GM21737 (cell line): ENCODE measurements at regions not wholly inside any gene's neighbourhood (a gene's known extent, or its start where the extent isn't known, plus 50 kb on each side); places are given as distances from the start of the nearest gene placed in this dataset.
"Not testable (repeated sequence)": the region's sequence is repeated elsewhere in the genome, so short reads cannot be mapped to it uniquely, and the experiment has no call there.

Experiments used
- ATAC-seq: cut with Tn5 transposase; IDR thresholded peaks from one replicate; pipeline ENCODE4 v1.9.1; 2021; ENCODE audit warnings: mild to moderate bottlenecking, moderate library complexity; ENCODE audit not compliant: unreplicated experiment

DNA sequence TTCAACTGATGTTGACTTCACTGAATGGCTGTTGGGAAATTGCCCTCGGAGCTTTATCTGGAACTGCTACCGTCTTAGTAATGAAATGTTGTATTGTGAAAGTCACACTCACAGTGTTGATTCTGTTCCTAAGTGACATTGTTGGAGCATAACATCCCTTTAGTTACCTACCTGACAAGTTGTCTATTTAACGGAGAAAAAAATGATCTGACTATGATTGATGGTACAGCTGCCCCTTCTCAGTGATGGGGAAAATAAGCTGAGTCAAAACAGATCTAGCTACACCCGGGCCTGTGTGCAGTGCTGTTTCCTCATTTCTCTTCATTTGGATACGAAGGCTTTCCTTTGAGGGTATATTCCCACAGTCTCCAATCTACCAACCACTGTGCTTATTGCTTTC lies 472.3 kb upstream of the BRINP3 start:
- no peak for ATAC-seq

DNA sequence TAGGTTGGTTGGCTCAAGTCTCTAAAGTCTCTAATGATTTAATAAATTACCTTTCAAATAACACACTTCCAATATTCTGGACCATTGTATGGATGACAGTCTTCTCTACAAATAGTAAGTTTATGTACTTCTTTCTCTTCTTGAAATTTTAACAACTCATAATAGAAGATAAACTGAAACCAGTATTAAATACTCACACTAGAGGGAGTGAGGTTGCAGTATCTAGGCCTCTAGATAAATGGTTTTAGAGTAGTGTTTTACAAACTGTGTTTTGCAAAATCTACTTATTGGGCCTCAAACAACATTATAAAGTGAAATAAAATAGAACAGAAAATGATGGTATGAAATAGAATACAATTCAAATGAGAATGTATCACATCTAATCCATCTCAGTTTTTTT lies 479.9 kb upstream of the BRINP3 start:
- no peak for ATAC-seq

DNA sequence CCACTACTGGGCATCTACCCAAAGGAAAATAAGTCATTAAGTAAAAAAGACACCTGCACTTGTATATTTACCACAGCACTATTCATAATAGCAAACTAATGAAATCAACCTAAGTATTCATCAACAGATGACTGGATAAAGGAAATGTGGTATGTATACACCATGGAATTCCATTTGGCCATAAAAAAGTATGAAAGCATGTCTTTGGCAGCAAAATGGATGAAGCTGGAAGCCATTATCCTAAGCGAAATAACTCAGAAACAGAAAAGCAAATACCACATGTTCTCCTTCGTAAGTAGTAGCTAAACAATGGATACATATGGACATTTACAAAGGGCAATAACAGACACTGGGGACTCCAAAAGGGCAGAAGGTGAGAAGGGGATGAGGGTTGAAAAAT lies 485.7 kb upstream of the BRINP3 start:
- ATAC-seq, result no peak

DNA sequence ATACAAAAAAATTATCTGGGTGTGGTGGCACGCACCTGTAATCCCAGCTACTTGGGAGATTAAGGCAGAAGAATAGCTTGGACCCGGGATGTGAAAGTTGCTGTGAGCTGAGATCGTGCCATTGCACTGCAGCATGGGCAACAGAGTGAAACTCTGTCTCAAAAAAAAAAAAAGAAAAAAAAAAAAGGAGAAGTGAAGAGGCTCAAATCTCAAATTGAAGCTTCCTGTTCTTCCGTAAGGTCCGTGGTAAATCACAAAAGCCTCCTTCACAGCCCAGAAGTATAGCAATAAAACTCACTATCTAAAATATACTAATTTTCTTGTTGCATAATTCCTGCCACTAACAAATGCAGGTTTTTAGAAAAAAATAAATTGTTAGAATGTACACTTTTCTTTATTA lies 498.2 kb upstream of the BRINP3 start:
- no peak for ATAC-seq

DNA sequence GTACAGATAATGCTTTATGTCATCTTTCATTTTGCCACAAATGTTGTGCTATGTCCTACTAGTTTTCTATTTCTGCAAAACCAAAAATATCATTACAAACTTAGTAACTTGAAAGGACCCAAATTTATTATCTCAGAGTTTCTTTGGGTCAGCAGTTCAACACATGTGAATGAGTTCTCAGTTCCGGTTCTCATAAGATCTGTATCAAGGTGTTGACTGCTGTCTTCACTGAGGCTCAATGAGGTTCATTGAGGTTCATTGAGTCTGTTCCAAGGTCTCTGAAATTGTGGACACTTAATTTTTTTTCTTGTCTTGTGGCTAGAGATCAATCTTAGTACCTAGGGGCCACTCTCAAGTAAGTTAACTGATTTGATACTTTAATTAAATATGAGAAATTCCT lies 525.1 kb upstream of the BRINP3 start:
- no peak for ATAC-seq

DNA sequence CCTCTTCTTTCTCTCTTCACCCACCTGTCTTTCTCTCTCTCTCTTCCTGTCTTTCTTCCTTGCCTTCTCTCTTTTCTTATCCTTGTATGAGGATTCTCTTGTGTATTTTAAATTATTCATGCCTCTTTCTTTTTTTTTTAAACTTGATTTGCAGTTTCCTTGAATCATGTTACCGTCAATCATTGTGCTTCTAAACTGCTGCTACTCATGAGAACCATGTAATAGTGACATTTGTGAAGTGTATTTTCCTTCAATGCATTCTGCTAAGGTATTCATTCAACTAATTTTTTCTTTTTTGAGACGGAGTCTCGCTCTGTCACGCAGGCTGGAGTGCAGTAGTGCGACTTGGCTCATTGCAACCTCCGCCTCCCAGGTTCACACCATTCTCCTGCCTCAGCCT lies 539.1 kb upstream of the BRINP3 start:
- no peak for ATAC-seq

DNA sequence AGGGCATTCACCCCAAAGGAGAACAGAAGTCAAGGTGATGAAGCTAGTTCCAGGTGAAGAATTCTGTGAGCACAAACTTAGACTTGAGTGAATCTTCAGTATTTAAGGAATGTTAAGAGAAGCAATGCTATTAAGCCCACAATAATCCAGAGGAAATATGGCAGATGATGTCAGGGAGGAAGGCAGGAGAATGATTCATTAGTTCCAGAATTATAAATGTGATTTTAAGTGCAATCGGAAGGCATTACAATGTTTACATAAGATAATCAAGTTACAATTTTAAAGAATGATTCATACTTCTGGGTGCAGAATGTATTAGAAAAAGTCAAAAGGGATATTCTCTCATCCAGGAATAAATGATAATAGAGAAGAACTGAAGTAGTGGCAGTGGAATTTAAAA lies 545.2 kb upstream of the BRINP3 start:
- ATAC-seq, result no peak

DNA sequence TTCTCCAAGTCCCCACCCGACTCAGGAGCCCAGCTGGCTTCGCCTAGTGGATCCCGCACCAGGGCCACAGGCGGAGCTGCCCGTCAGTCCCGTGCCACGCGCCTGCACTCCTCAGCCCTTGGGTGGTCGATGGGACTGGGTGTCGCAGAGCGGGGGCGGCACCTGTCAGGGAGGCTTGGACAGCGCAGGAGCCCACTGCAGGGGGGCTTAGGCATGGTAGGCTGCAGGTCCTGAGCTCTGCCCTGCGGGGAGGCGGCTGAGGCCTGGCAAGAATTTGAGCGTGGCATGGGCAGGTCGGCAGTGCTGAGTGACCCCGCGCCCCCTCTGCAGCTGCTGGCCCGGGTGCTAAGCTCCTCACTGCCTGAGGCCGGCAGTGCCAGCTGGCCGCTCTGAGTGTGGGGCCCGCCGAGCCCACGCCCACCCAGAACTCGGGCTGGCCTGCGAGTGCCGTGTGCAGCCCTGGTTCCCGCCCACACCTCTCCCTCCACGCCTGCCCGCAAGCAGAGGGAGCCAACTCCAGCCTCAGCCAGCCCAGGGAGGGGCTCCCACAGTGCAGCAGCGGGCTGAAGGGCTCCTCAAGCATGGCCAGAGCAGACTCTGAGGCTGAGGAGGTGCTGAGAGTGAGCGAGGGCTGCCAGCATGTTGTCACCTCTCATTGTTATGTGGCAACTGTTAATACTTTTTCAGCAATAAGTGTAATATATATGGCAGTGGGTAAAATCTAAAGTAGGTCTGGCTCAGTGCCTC lies 548.4 kb upstream of the BRINP3 start:
- ATAC-seq, result no peak

DNA sequence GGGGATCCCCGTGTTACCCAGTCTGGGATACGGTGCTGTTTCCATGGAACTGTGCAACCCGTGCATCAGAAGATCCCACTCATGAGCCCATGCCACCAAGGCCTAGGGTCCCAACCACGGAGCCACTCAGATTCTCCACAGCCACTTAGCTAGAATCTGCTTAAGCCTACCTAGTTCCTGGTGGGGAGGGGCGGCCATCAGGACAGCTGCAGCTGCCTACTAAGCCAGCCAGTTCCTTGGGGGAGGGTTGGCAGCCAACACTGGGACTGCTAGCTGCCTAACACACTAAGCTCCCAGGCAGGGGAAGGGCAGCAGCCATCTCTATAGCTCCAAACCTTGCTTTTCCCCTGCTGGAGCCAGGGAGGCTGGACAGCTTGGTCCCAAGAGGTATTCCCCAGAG lies 549.2 kb upstream of the BRINP3 start:
- ATAC-seq, result no peak

DNA sequence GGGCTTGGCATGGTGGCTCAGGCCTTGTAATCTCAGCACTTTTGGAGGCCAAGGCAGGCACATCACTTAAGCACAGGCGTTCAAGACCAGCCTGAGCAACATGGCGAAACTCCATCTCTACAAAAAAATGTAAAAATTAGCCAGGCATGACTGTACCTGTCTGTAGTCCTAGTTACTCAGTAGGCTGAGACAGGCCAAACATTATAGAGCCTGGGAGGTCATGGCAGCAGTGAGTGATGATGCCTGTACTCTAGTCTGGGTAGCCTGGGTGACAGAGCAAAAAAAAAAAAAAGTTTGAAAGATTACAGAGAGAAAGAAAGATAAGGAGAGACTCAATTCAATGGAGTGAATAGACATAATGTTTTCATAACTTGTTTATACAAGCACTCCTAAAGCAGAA lies 556.5 kb upstream of the BRINP3 start:
- no peak for ATAC-seq

DNA sequence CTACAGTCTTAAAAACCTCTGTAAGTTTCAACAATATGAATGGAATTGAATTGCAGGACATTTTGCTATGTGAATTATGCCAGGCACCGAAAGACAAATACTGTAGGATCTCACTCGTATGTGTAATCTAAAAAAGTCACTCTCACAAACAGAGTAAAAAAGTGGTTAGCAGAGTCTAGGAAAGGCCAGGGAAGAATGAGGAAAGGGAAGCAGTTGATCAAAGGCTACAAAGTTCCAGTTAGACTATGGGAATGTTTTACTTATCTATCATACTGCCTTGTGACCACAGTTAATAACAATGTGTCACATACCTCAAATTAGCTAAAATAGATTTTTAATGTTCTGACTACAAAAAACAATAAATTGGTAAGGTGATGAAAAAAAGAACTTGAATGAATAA lies 565.4 kb upstream of the BRINP3 start:
- no peak for ATAC-seq

DNA sequence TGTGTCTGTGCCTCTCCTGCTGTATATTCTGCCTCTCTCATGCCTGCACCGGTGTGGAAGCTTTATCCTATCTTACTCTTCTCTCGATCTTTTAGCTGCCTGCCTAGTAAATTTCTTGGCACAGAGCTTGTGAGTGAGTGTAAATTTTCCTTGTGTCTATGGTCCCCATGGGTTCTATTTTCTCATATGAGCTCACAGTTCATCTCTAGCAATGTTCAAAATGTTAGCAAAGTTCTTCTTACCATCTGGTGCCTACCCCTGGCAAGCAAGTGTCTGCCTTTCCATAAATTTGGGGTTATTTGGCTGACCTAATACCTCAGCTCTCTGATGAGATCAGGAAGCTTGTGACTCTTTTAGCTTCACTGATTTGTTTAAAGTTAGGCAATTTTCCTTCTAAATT lies 572.1 kb upstream of the BRINP3 start:
- ATAC-seq, result no peak

DNA sequence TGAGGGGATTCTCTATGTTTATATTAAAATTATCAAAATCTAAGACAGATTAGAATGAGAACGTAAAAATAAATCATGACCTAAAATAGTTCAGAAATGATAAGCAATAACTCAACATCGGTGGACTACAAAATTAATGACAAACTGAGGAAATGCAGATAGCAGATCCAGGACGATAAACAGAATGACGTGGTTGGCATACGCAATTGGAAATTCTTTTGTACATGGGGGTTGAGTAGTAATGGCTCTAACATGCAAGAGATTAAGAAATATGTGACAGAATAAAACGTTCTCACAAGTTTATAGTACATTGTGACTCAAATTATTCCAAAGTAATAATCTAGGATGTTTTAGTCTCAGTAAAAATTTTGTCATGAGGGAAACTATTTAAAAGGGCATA lies 575.2 kb upstream of the BRINP3 start:
- ATAC-seq, result no peak

DNA sequence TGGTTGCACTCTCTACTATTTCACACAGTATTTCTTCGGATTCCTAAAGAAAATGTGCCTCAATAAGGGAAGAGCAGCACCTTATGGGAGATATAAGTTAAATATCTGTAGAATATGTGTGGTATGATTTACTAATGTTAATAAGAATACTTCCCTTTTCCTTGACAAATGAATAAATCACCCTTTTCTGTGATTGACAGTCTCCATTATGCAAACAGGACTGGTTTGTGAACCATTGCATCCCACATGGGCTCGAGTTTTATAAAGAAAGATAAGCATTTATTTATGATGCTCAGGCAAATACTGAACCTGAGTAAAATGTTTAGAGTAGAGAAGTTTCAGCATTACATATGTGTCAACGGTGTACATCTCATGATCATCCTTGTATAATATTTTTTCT lies 587.7 kb upstream of the BRINP3 start:
- ATAC-seq, result no peak

DNA sequence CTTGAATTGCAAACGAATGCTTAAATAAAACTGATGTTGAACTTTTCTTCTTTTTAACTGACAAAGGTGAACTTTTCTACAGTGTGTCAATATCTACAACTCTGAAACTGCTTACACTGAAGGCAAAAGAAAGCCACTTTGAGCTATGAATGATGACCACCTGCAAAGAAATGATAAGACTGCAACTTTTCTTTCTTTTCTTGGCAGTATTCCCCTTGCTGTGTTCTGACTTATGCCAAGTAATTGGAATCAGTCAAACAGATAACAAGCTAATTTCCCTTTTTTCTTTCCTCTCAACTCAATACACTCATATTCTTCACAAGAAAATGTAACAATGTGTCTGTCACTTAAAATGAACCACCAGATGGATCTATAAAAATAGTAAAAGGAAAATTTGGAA lies 588.1 kb upstream of the BRINP3 start:
- no peak for ATAC-seq

DNA sequence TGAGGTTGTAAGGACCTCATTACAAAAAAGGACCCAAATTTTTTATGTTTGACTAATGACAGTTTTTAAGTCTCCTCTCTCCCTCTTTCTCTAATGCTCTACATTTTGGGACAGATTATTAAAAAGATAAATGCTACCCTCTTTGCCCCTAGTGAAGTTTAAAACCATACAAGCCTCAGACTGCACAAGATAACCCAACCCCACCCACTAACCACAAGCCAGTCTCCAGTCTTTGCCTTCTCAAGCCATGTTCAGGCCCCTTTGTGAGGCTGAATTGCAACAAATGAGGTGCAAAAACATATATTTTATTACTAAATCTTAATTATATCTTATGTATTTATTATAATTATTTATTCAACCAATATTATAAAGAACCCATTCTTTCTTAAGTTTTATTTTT lies 597.2 kb upstream of the BRINP3 start:
- ATAC-seq, result no peak

DNA sequence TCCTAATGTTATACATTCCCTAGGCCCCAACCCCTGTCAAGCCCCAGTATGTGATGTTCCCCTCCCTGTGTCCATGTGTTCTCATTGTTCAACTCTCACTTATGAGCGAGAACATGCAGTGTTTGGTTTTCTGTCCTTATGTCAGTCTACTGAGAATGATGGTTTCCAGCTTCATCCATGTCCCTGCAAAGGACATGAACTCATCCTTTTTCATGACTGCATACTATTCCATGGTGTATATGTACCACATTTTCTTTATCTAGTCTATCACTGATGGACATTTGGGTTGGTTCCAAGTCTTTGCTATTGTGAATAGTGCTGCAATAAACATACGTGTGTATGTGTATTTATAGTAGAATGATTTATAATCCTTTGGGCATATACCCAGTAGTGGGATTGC lies 605.4 kb upstream of the BRINP3 start:
- not testable (repeated sequence) for ATAC-seq

DNA sequence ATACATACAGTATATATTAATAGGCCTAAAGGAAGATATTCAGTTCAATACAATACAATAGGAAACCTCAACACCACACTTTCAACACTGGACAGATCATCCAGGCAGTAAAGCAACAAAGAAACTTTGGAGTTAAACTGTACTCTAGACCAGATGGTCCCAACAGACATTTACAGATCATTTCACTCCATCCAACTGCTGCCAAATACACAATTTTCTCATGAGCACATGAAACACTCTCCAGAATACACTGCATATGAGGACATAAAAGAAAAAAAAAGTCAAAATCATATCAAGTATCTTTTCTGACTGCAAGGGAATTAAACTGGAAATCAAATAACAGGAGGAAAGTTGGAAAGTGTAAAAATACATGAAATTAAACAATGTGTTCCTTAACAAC lies 607.5 kb upstream of the BRINP3 start:
- ATAC-seq, result no peak

DNA sequence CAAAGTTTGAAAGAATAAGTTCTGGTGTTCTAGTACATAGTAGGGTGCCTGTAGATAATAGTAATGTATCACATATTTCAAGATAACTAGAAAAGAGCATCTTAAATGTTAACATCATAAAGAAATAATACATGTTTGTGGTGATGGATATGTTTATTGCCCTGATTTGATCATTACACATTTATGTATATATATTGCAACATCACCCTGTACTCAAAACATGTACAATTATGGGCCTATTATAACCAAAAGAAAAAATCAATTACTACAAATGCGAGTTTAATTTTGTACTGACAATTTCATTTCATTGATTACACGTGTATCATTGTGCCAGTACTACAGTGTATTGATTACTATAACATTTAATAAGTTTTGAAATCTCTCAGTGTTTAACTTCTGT lies 609.2 kb upstream of the BRINP3 start:
- ATAC-seq, result no peak

DNA sequence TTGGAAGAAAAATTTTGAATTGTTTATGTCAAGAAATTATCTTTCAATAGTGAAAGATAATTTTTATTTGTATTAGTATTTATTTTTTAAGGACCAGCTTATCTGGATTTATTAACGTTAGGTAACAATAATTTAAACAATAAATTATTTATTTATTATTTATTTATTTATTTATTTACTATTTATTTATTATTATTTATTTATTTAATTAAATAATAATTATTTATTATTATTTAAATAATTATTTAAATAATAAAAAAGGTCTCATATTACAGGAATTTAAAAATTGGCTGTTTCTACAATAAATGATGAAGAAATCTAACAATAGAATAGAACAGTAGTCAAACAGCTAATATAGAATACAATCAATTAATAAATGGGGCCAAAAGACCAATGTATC lies 618.7 kb upstream of the BRINP3 start:
- ATAC-seq, result no peak

DNA sequence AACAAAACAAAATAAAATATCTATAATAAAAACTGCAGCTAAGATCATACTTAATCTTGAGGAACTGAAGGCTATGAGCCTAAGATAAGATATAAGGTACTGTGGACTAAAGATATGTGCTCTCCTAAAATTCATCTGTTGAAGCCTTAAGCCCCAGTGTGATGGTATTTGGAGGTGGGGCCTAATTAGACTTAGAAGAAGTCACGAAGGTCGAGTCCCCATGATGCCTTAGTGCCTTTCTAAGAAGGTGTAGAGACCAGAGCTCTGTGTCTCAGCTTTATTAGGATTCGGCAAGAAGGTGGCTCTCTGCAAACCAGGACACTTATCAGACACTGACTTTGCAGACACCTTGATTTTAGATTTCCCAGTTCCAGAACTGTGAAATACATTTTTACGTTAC lies 622.0 kb upstream of the BRINP3 start:
- ATAC-seq, result no peak

DNA sequence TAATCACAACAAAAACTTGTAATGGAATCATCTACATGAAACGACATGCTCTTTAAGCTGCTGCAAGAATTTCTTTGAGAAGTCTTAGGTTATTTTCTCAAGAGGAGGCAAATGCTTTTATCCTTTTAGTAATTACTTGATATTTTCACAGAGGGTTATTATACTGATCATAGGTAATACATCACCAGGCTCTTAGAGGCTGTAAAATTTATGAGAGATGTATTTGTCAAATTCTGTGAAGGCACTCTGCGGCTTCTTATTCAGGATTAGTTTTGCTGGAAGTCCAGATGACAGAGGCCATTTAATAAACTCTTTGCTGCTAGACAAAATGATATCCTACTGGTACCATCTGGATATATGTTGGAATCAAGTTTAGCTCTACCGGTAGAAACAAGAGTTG lies 624.3 kb upstream of the BRINP3 start:
- ATAC-seq, result no peak

DNA sequence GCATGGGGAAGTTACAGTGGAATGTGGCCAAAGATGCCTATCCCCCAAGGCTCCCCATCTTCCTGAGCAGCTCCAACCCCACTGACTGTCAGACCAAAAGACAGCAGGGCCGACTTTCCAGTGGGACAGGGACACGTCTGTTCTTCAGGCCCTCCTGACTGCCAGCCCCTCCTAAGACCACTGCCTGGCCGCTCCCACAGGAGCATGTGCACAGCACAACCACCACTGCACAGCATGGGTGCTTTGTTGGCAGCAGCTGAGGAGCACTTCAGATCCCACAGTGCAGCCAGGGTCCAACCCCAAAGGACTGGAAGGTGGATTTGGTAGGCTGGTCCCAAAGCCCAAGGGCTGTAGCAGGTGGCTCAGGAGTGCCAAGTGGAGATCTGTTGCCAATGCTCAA lies 648.3 kb upstream of the BRINP3 start:
- no peak for ATAC-seq
